H7 (cell line): ENCODE measurements at regions not wholly inside any gene's neighbourhood (a gene's known extent, or its start where the extent isn't known, plus 50 kb on each side); places are given as distances from the start of the nearest gene placed in this dataset.
A peak's percentile ranks its signal among the peaks of the same experiment; 100 is the strongest.
"Not testable (repeated sequence)": the region's sequence is repeated elsewhere in the genome, so short reads cannot be mapped to it uniquely, and the experiment has no call there.

Source experiments
- DNase-seq: peaks from one replicate; pipeline ENCODE4 v3.0.0; 2012
- H3K27me3 ChIP-seq: 2 replicates; pipeline ENCODE4 v1.6.0; 2011; ENCODE audit warnings: mild to moderate bottlenecking, low read length; ENCODE audit not compliant: control insufficient read depth, insufficient read depth
- H3K36me3 ChIP-seq: replicated peaks from 2 replicates; pipeline ENCODE4 v1.5.1; 2011; ENCODE audit warnings: low read length; ENCODE audit not compliant: control insufficient read depth, insufficient read depth
- H3K4me3 ChIP-seq: 2 replicates; pipeline ENCODE4 v1.5.1; 2011; ENCODE audit warnings: low read depth, mild to moderate bottlenecking, control low read depth, low read length, moderate library complexity; ENCODE audit not compliant: insufficient read depth

DNA sequence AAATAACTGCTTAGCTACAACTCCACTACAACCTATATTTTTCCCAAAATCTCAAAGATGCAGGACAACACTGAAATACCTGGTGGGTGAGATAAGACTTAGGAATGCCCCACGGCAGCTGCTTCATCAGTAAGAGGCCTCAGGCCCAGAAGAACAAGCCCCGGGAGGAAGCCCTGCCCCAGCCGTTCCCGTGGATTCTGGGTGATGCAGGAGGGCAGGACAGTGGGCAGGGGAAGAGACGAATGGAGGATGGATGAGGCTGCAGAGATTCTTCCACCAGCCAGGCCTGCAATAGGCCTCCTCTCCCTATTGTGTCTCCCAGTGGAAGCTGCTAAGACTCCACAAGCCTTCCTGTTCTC, 197.9 kb upstream of the HDAC4 start:
- Histone ChIP-seq H3K4me3 (no peak overlapping the region), H3K36me3 (no peaks in the 10 kb centered on the region)
- DNase-seq, result peak; percentile 31

DNA sequence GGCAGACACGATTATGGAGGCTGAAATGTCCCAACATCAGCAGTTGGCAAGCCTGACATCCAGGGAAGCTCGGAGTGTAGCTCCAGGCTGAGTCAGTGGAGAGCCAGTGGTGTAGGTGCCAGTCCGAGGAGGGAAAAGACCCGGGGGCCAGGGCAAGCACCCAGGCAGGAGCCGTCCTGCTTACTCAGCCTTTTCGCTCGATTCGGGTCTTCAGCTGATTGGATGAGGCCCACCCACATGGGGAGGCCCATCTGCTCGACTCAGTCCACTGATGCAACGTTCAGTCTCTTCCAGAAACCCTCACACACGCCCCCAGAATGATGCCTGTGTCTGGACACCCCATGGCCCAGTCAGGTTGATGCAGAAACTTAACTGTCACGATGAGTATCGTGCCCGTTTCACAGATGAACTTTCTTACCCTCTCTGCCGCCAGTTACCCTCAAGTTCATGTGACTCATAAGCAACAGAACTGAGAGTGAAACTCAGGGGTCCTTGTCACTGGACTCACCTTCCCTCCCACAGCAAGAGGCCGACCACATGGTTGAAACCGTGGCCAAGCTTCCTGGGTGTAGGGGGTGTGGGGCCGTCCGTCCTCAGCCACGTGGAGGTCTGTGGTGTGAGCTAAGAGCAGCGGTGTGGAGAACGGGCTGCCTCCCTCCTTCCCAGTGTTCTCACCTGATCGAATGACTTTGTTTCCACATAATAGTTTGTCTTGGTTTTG, 197.4 kb upstream of the HDAC4 start:
- Histone ChIP-seq H3K4me3 (no peak overlapping the region), H3K27me3 (no peaks in the 10 kb centered on the region)
- DNase-seq, result peak; percentile 24

More for the DNA sequence above, 197.9 kb upstream of the HDAC4 start:
- no peaks in the 10 kb centered on the region for H3K27me3 ChIP-seq

DNA sequence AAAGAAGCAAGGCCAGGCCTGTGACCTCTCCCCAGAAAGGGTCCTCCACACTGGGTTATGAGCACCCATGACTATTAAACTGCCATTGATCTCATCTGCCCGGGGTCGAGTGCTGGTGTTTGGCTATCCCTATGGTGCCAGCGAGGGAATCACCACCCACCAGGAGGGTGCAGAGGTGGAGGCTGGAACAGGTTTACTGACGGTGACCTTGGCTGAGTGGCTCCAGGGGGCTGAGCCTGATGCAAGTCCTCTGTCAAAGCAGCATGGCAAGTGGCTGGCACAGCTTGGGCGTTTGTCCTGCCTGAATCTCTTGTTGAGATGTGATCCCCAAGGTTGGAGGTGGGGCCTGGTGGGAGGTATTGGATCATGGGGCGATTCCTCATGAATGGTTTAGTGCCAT, 196.4 kb upstream of the HDAC4 start:
- no peak overlapping the region for H3K4me3 ChIP-seq
- no peak for DNase-seq
- no peaks in the 10 kb centered on the region for H3K27me3 ChIP-seq
- no peaks in the 10 kb centered on the region for H3K36me3 ChIP-seq

More for the DNA sequence above, 197.4 kb upstream of the HDAC4 start:
- H3K36me3 ChIP-seq, result no peaks in the 10 kb centered on the region

DNA sequence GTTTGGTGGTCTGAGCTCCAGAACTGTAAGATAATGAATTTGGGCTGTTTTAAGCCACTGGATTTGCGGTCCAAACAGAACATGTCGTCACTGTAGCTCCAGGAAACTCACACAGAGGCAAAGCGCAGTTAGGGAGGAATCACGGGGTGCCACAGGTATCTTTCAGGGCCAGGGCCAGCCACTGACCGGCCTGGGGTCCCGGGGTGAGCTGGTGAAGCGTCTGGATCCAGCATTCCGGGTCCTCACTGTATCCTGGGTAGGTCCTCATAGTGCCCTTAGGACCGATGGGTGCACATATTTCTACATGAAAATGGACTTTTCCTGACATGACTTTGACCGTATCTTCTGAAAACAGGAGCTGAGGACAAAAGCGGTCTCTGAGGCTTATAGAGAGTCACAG, 196.0 kb upstream of the HDAC4 start:
- H3K36me3 ChIP-seq, result no peaks in the 10 kb centered on the region
- DNase-seq, result no peak
- no peak overlapping the region for H3K4me3 ChIP-seq
- H3K27me3 ChIP-seq, result no peaks in the 10 kb centered on the region

DNA sequence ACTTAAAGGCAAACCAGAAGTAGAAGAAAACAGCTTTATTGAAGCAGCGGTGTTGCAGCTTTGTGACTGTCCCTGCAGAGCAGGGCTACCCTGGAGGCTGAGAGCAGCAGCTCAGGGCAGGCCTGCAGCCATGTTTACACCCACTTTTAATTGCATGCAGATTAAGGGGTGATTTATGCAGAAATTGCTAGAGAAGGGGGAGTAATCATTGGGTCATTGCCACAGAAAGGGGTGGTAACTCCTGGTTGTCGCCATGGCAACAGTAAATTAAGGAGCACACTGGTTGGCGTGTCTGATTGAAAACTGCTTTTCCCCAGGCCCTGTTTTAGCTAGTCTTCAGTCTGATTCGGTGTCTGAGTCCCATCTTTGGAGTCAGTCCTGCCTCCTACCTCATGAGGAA, 195.4 kb upstream of the HDAC4 start:
- Histone ChIP-seq H3K36me3 (no peaks in the 10 kb centered on the region), H3K4me3 (no peak overlapping the region), H3K27me3 (no peaks in the 10 kb centered on the region)
- DNase-seq, result peak; percentile 21

DNA sequence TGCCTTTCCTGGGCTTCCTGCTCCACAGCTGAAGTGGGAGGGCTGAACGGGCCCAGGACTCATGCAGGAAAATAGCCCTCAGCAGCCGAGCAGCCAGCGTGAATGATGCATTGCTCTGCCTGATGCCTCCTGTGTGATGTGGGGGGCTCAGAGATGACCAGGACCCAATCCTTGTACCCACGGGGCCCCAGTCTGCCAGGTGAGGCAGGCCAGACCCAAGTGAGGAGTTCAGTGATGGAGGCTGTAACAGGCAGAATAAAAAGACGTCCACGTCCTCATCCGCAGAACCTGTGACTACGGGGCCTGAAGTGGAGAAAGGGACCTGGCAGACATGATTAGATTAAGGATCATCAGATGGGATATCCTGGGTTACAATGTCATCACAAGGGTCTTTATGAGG, 194.9 kb upstream of the HDAC4 start:
- DNase-seq, result no peak
- H3K4me3 ChIP-seq, result no peak overlapping the region
- H3K36me3 ChIP-seq, result no peaks in the 10 kb centered on the region

DNA sequence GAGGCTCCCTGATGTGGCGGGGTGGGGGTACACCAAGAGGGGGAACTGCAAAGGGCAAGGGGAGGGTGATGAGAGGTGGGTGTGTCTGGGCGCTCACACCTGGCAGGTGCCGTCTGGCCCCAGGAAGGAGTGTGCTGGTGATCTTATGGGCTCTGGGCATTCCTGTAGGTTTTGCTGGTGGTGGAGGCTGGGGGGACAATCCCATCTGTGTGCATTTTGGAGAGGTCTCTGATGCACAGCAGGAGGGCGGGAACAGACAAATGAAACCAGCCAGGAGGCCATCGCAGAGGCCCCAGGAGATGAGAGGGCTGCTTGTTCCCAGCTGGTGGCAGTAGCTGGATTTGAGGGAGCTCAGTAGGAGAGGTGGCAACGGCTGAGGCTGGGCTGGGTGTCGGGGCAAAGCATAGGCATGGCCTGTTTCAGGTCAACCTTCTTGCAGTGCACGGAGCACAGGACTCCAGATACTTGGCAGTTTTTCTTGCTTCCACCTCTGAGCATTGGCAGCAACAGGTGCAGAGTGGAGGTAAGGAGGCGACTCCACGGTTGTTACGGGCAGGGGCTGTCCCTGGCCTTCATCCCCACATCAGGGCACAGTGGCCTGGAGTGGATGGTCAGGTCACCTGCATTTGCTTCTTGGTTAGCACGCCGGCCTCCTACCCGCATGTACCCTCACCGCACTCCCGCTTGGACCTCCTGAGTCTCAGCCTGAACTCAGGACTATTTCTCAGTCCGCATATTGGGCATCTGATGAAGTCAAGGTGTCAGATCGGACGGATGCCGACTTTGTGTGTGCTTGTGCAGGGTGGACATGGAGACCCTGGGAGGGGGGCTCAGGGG, 194.2 kb upstream of the HDAC4 start:
- DNase-seq, result peak; percentile 22
- Histone ChIP-seq H3K27me3 (no peaks in the 10 kb centered on the region), H3K4me3 (no peak overlapping the region), H3K36me3 (no peaks in the 10 kb centered on the region)

More for the DNA sequence above, 194.9 kb upstream of the HDAC4 start:
- no peaks in the 10 kb centered on the region for H3K27me3 ChIP-seq

DNA sequence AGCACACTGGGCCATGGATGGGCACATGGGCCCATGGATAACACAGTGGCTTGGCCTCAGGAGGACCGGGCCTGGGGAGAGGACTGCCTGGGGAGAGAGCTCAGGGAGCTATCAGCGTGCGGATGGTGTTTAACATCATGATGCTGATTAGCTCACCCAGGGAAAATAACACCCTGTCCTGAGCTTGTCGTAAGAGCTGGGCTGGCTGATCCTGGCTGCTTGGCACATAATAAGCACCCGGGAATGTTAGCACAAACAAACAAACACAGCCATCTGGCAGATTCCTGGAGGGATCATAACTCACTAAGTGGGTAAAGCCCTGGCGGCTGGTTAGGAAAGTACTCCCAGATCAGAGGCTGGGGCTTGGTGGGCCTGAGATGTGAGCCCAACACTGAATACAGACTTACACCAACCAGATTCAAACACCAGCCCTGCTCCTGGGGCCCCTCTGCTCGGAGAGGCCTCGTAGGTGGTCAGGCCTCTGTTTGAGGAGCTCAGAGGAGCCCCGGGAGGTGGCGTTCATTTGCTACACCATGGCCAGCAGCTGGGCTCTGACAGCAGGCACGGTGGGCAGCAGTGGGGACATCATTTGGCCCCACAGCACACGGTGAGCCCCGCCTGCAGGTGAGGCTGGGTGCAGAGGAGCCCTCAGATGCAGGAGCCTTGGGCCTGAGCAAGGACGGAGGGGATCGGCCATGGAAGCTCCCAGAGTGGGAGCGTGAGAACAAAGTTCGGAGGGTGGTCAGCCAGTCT, 193.4 kb upstream of the HDAC4 start:
- Histone ChIP-seq H3K27me3 (no peaks in the 10 kb centered on the region), H3K4me3 (no peak overlapping the region), H3K36me3 (no peaks in the 10 kb centered on the region)
- DNase-seq, result peak; percentile 26

DNA sequence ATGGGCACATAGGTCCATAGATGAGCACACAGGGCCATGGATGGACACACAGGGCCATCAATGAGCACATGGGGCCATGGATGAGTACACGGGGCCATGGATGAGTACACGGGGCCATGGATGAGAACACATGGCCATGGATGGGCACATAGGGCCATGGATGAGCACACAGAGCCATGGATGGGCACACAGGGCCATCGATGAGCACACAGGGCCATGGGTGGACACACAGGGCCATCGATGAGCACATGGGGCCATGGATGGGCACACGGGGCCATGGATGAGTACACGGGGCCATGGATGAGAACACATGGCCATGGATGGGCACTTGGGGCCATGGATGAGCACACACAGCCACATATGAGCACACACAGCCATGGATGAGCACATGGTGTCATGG, 192.6 kb upstream of the HDAC4 start:
- DNase-seq, result no peak
- H3K4me3 ChIP-seq, result no peak overlapping the region
- no peaks in the 10 kb centered on the region for H3K36me3 ChIP-seq
- H3K27me3 ChIP-seq, result no peaks in the 10 kb centered on the region

DNA sequence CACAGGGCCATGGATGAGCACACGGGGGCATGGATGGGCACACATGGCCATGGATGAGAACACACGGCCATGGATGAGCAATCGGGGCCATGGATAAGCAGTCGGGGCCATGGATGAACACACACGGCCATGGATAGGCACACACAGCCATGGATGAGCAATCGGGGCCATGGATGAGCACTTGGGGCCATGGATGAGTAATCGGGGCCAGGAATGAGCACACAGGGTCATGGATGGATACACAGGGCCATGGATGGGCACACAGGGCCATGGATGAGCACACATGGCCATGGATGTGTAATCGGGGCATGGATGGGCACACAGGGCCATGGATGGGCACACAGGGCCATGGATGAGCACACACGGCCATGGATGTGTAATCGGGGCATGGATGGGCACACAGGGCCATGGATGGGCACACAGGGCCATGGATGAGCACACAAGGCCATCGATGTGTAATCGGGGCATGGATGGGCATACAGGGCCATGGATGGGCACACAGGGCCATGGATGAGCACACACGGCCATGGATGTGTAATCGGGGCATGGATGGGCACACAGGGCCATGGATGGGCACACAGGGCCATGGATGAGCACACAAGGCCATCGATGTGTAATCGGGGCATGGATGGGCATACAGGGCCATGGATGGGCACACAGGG, 191.9 kb upstream of the HDAC4 start:
- H3K4me3 ChIP-seq, DNase-seq, H3K27me3 ChIP-seq, H3K36me3 ChIP-seq: not testable (repeated sequence)

DNA sequence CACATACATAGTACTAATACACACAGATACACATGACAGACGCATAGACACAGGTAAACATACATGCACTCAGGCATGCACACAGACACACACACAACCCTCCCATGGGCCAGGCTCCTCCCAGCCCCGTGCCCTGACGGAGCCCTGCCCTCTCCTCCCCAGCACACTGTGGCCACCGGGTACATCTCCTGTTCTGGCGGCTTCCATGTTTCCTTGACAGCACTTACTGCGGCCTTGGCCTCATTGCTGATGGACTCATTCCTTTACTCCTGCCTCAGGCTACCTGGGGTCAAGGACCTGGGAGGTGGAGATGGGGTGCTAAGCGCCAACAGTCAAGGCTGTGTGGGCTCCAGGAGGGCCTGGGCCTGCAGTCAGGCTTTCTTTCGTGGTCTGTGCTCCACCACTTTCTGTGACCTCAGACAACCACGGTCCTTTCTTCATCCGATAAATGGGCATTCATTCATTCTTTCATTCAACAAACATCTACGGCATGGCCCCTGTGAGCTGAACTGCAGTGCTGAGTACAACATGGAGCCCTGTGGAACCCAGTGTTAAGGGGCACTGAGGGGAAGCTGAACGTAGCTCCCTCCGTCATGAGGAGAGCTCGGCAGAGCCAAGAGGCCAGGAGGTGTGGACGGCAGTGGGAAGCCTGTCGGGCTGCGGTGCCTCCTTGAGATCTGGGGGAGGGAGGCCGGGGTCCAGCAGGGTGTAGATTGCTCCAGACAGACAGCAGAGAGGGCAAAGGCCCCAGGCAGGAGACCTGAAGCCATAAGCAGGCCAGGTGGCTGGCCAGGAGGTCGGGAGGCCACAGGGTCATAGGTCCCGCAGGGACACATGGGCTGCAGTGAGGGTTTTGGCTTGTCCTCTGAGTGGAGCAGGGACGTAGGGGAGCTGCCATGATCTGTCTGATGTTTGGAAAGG, 190.4 kb upstream of the HDAC4 start:
- no peak for DNase-seq
- Histone ChIP-seq H3K36me3 (no peaks in the 10 kb centered on the region), H3K27me3 (no peaks in the 10 kb centered on the region)

DNA sequence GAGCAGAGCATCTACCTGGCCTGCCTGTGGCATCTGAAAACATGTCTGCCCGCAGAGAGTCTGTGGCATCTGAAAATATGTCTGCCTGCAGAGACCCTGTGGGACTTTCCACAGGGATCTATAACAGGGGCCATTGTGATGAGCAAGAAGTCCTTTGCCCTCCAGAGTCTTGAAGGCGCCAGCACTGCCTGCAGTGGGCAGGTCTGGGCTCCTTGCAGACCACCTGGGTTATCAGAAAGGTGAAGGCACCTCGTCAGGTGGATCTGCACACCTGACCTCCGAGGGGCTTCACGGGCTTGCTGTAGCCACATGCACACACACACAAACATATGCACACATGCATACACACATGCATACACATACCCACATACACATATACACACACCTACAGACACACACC, 189.5 kb upstream of the HDAC4 start:
- H3K4me3 ChIP-seq, result no peak overlapping the region
- H3K36me3 ChIP-seq, result no peaks in the 10 kb centered on the region
- H3K27me3 ChIP-seq, result no peaks in the 10 kb centered on the region
- DNase-seq, result no peak

More for the DNA sequence above, 190.4 kb upstream of the HDAC4 start:
- no peak overlapping the region for H3K4me3 ChIP-seq

DNA sequence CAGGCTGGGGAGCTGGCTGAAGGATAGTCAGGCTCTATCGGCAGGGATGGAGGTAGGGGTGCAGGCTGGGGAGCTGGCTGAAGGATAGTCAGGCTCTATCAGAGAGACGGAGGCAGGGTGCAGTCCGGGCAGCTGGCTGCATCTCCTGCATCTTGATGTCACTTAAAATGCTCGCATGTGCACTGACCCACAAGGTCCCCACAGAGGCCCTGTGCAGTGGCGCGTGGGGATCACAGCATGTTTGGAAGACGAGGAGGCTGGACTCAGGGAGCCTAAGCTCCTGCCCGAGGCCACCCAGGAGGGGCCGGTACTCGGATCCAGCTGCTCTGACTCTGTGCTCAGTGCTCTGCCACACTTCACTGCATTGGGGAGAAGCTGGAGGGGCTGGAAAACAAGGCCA, 189.0 kb upstream of the HDAC4 start:
- H3K27me3 ChIP-seq, result no peaks in the 10 kb centered on the region
- H3K36me3 ChIP-seq, result no peaks in the 10 kb centered on the region
- H3K4me3 ChIP-seq, result no peak overlapping the region
- no peak for DNase-seq
